Fibroblast of villous mesenchyme (primary cell): ENCODE measurements at regions not wholly inside any gene's neighbourhood (a gene's known extent, or its start where the extent isn't known, plus 50 kb on each side); places are given as distances from the start of the nearest gene placed in this dataset.

Experiments
- DNase-seq: peaks from one replicate; pipeline ENCODE4 v3.0.0-alpha.2; 2010; ENCODE audit warnings: low read depth
- H3K4me3 ChIP-seq: 2 replicates; pipeline ENCODE4 v1.5.1; 2011; ENCODE audit warnings: low read depth, mild to moderate bottlenecking, low read length
- CTCF ChIP-seq: IDR thresholded peaks from 2 replicates; pipeline ENCODE4 v1.5.1; 2012; ENCODE audit warnings: low read depth, mild to moderate bottlenecking, low read length; ENCODE audit not compliant: insufficient read depth

DNA sequence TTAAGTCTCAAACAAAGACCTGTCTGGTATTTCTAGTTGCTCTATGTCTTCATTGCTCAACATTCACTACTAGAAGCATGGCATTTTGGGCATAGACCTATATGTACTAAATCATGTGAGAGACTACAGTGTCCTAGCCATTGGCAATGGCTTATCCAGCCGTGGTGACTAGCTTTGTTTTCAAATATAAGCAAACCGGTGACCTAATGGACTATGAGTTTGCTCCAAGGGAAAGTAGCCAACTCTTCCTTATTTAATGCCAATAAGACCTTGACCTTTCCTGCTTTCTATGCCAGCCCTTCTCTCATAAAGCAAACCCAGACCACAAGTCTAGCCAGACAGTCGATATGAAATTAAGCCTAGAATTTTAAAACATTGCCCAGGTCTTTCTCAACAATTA lies 113.7 kb upstream of the CREB1 start:
- no peak overlapping the region for H3K4me3 ChIP-seq
- DNase-seq = no peak
- no peak for TF ChIP-seq CTCF

GRCh38 chr2:207416900-207417299 lies 112.9 kb upstream of the CREB1 start:
- no peak for DNase-seq
- TF ChIP-seq CTCF = no peak
- H3K4me3 ChIP-seq = no peak overlapping the region

GRCh38 chr2:207417301-207417718 lies 112.5 kb upstream of the CREB1 start:
- H3K4me3 ChIP-seq = no peak overlapping the region
- TF ChIP-seq CTCF = no peak
- DNase-seq = no peak

- no peak for DNase-seq
- TF ChIP-seq CTCF = no peak
- no peak overlapping the region for H3K4me3 ChIP-seq
Observed at GRCh38 chr2:207418419-207418818, 111.3 kb upstream of the CREB1 start.

DNA sequence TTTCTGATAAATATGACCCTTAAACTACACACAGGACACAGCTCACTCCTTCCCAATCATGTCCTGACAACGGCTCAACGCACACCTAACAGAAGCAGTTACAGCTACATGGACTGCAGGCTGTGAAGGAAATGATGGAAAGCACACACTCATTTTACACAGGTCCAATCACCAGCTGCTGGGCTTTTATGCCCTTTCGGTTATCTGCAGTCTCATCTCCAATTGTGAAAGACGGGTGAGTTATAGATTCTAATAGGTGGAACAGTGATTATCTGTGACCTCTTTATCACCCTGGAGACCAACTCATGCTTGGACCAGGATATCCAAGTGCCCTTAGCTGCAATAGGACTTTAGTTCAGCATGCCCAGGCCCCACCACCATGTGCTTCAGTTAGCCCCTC lies 110.4 kb upstream of the CREB1 start:
- no peak for TF ChIP-seq CTCF
- no peak for DNase-seq
- no peak overlapping the region for H3K4me3 ChIP-seq

- no peak for DNase-seq
- H3K4me3 ChIP-seq = no peak overlapping the region
- TF ChIP-seq CTCF = no peak
Observed at GRCh38 chr2:207421671-207422070, 108.1 kb upstream of the CREB1 start.

- no peak for TF ChIP-seq CTCF
Observed at GRCh38 chr2:207422380-207422779, 107.4 kb upstream of the CREB1 start.

More at GRCh38 chr2:207422380-207422779, 107.4 kb upstream of the CREB1 start:
- H3K4me3 ChIP-seq = no peak overlapping the region
- DNase-seq = no peak
